DND-41 (cell line): ENCODE measurements at regions not wholly inside any gene's neighbourhood (a gene's known extent, or its start where the extent isn't known, plus 50 kb on each side); places are given as distances from the start of the nearest gene placed in this dataset.

Experiments used
- ATAC-seq: fragments of 200-7000 bp; cut with Tn5 transposase; 3 replicates; pipeline ENCODE4 v1.9.1; 2021; ENCODE audit warnings: low read depth; ENCODE audit not compliant: insufficient read depth
- DNase-seq: peaks from one replicate; pipeline ENCODE4 v3.0.0-alpha.2; 2020
- H2AFZ ChIP-seq: 2 replicates; pipeline ENCODE4 v1.6.0; 2012; ENCODE audit warnings: low read depth, low read length
- H3K27ac ChIP-seq: 2 replicates; pipeline ENCODE4 v1.5.1; 2012; ENCODE audit warnings: low read length, inconsistent platforms
- H3K27me3 ChIP-seq: fragments of 200-600 bp; sonication (generic); 2 replicates; pipeline ENCODE4 v1.6.0; 2012; ENCODE audit warnings: low read length, mild to moderate bottlenecking, inconsistent platforms; ENCODE audit not compliant: insufficient read depth, poor library complexity
- H3K36me3 ChIP-seq: 2 replicates; pipeline ENCODE4 v1.5.1; 2012; ENCODE audit warnings: low read length, inconsistent platforms; ENCODE audit not compliant: insufficient read depth
- H3K4me1 ChIP-seq: 2 replicates; pipeline ENCODE4 v1.5.1; 2012; ENCODE audit warnings: mild to moderate bottlenecking, low read length; ENCODE audit not compliant: insufficient read depth
- H3K4me2 ChIP-seq: 2 replicates; pipeline ENCODE4 v1.6.0; 2012; ENCODE audit warnings: mild to moderate bottlenecking, moderate library complexity, low read length, inconsistent platforms; ENCODE audit not compliant: insufficient read depth
- H3K4me3 ChIP-seq, 2 experiments: fragments of 200-600 bp in 1 of 2; shearing (Covaris generic) in 1 of 2; 2 replicates each; pipeline ENCODE4 v1.5.1; 2012 to 2016; ENCODE audit warnings: inconsistent platforms in 2 of 2, low read length in 2 of 2, mild to moderate bottlenecking in 2 of 2, low read depth in 1 of 2, moderate library complexity in 1 of 2
- H3K79me2 ChIP-seq: 2 replicates; pipeline ENCODE4 v1.6.0; 2012; ENCODE audit warnings: low read length, inconsistent platforms; ENCODE audit not compliant: insufficient read depth
- H3K9ac ChIP-seq: 2 replicates; pipeline ENCODE4 v1.6.0; 2012; ENCODE audit warnings: low read depth, mild to moderate bottlenecking, inconsistent platforms, low read length, moderate library complexity
- H3K9me3 ChIP-seq: 2 replicates; pipeline ENCODE4 v1.5.1; 2012; ENCODE audit warnings: low read length, moderate library complexity, mild to moderate bottlenecking, inconsistent platforms; ENCODE audit not compliant: insufficient read depth, severe bottlenecking
- H4K20me1 ChIP-seq: 2 replicates; pipeline ENCODE4 v1.6.0; 2012; ENCODE audit warnings: low read length; ENCODE audit not compliant: insufficient read depth
- EZH2 ChIP-seq: IDR thresholded peaks from 3 replicates; pipeline ENCODE4 v1.6.1; 2012; ENCODE audit warnings: borderline replicate concordance, low read depth, mild to moderate bottlenecking, moderate library complexity, low read length, inconsistent platforms; ENCODE audit not compliant: severe bottlenecking
- TF ChIP-seq, protein P1 (sequence below): IDR thresholded peaks from 2 replicates; pipeline ENCODE4 v1.5.1; 2012; ENCODE audit warnings: borderline replicate concordance, low read length, moderate library complexity, mild to moderate bottlenecking; ENCODE audit not compliant: poor library complexity, severe bottlenecking; ENCODE audit errors: extremely low read depth

DNA sequence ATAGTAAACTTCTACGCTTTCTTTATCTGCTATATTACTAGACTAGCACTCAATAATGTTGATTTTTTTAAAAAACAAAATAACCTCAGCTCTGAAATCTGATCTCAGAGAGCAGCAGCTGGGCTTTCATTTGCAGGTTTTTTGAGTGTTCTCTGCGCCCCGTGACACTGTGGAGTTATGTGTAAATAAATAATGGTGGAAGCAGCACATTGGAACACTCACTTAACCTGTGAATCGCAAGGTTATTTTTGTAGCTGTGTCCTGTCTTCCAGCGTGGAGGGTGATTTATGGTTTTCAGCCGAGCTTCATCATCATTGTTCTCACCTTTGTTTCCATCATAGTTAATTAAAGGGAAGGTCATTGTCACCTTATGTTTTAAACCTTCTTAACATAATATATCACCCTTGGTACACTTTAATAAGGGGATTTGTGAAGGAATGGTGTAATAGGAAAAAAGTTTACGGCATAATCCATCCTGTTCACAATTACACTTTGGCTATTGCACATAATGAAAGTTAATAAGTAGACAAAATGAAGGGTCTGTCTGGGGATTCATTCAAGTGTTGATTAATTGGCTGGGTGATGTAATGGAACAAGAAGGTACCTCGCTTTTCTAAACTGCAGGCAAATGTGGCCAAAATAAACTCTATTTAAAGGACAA is 493.3 kb upstream of the ADAMTS16 start:
- Histone ChIP-seq H3K79me2 (no peaks in the 10 kb centered on the region), H4K20me1 (no peaks in the 10 kb centered on the region), H3K4me2 (no peak overlapping the region), H3K27ac (no peak overlapping the region), H3K4me1 (peaks cover 34% of the 10 kb centered on the region), H3K27me3 (no peaks in the 10 kb centered on the region), H3K4me3 (no peak overlapping the region), H3K9me3 (peaks cover 2% of the 10 kb centered on the region), H3K9ac (no peak overlapping the region), H2AFZ (no peak overlapping the region), H3K36me3 (no peaks in the 10 kb centered on the region)
- DNase-seq (no peak), ATAC-seq (no peak)
- TF ChIP-seq, protein P1, sequence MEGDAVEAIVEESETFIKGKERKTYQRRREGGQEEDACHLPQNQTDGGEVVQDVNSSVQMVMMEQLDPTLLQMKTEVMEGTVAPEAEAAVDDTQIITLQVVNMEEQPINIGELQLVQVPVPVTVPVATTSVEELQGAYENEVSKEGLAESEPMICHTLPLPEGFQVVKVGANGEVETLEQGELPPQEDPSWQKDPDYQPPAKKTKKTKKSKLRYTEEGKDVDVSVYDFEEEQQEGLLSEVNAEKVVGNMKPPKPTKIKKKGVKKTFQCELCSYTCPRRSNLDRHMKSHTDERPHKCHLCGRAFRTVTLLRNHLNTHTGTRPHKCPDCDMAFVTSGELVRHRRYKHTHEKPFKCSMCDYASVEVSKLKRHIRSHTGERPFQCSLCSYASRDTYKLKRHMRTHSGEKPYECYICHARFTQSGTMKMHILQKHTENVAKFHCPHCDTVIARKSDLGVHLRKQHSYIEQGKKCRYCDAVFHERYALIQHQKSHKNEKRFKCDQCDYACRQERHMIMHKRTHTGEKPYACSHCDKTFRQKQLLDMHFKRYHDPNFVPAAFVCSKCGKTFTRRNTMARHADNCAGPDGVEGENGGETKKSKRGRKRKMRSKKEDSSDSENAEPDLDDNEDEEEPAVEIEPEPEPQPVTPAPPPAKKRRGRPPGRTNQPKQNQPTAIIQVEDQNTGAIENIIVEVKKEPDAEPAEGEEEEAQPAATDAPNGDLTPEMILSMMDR = no peak
- TF ChIP-seq EZH2 = no peak

DNA sequence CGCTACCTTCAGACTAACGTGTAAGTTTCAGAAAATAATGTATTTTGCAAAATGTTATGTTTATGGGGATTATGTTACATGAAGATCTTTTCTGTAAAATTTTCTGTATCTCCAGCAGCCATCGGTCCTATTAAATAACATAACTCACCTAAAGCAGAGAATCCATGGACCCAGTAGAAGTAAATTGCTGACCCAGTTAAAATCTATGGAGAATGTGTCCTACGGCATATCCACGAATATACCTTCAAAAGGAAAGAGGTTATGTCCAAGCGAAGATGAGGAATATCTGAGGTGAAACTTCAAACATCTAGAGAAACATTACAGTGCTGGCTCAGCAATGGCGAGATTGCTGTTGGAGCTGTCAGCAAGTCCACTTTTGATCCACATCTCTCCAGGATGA is 492.2 kb upstream of the ADAMTS16 start:
- no peak for DNase-seq
- Histone ChIP-seq H2AFZ (no peak overlapping the region), H3K4me2 (no peak overlapping the region), H3K4me1 (peaks cover 44% of the 10 kb centered on the region), H3K9ac (no peak overlapping the region), H4K20me1 (no peaks in the 10 kb centered on the region), H3K79me2 (no peaks in the 10 kb centered on the region), H3K27me3 (no peaks in the 10 kb centered on the region), H3K27ac (no peak overlapping the region), H3K4me3 (no peak overlapping the region), H3K9me3 (peaks cover 2% of the 10 kb centered on the region), H3K36me3 (no peaks in the 10 kb centered on the region)
- TF ChIP-seq, protein P1 = no peak
- no peak for ATAC-seq

DNA sequence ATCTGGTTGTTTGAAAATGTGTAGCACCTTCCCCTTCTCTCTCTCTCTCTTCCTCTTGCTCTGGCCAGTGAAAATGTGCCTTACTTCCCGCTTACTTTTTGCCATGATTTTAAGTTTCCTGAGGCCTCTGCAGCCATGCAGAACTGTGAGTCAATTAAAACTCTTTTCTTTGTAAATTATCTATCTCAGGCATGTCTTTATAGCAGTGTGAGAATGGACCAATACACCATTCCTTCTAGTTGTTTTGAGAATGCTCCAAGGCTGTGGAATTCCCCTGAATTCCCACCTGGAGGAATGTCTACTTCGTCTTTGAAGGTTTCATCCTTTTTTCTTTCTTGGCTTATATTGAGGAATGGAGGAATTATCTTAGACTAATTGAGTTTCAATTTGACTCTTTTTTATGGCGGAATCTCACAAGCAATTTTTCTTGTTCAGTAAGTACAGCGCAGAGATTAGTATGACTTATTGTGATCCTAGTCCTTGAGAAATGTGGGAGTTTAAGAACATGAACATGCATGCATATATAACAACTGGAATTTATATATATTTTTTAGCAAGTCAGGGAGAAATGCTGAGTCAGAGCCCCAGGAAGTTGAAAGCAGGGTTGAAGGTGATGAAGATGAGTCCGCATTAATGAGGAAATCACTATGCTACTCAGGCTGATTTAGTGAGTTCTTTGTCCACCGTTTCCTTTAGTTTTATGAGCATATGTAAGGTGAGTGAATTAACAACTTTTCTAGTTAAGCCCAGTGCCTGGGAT is 488.1 kb upstream of the ADAMTS16 start:
- Histone ChIP-seq H3K27me3 (no peaks in the 10 kb centered on the region), H3K4me2 (no peak overlapping the region), H3K79me2 (no peaks in the 10 kb centered on the region), H3K4me1 (peaks cover 28% of the 10 kb centered on the region), H3K9ac (no peak overlapping the region), H4K20me1 (no peaks in the 10 kb centered on the region), H3K27ac (no peak overlapping the region), H3K36me3 (no peaks in the 10 kb centered on the region), H3K4me3 (no peak overlapping the region), H2AFZ (no peak overlapping the region), H3K9me3 (no peaks in the 10 kb centered on the region)
- TF ChIP-seq, protein P1 = no peak
- TF ChIP-seq EZH2 = no peak
- DNase-seq = no peak
- no peak for ATAC-seq
